GM20431 (cell line): ENCODE measurements at regions not wholly inside any gene's neighbourhood (a gene's known extent, or its start where the extent isn't known, plus 50 kb on each side); places are given as distances from the start of the nearest gene placed in this dataset.

ENCODE experiments used
- in situ Hi-C: fragments of 300-500 bp; cut with MseI, MboI; formaldehyde crosslinking; loops from one replicate; pipeline ENCODE4 v1.15.0; 2020; ENCODE audit warnings: low sequenced_read_pairs; ENCODE audit not compliant: unreplicated experiment

GRCh38 chr20:39837561-39837960, 851.5 kb downstream of the MAFB start:
- in situ Hi-C loops = no loop called here

- in situ Hi-C loops = no loop called here
Observed at GRCh38 chr20:39835130-39835842, 853.8 kb downstream of the MAFB start.

GRCh38 chr20:39830903-39831302, 858.1 kb downstream of the MAFB start:
- in situ Hi-C loops = no loop called here

- in situ Hi-C loops = no loop called here
Observed at GRCh38 chr20:39829661-39830060, 859.4 kb downstream of the MAFB start.

- in situ Hi-C loops = no loop called here
Observed at GRCh38 chr20:39829256-39829655, 859.8 kb downstream of the MAFB start.

- in situ Hi-C loops = no loop called here
Observed at GRCh38 chr20:39825950-39826349, 863.1 kb downstream of the MAFB start.

GRCh38 chr20:39825524-39825923, 863.4 kb downstream of the DHX35 start:
- in situ Hi-C loops = no loop called here

GRCh38 chr20:39823224-39823623, 861.1 kb downstream of the DHX35 start:
- in situ Hi-C loops = no loop called here

- in situ Hi-C loops = no loop called here
Observed at GRCh38 chr20:39822667-39823066, 860.5 kb downstream of the DHX35 start.

GRCh38 chr20:39813190-39813829, 851.2 kb downstream of the DHX35 start:
- in situ Hi-C loops = no loop called here

- in situ Hi-C loops = no loop called here
Observed at GRCh38 chr20:39812116-39812515, 850.0 kb downstream of the DHX35 start.

GRCh38 chr20:39810309-39810708, 848.2 kb downstream of the DHX35 start:
- in situ Hi-C loops = no loop called here

- in situ Hi-C loops = no loop called here
Observed at GRCh38 chr20:39808613-39809012, 846.5 kb downstream of the DHX35 start.

- in situ Hi-C loops = no loop called here
Observed at GRCh38 chr20:39800548-39800947, 838.4 kb downstream of the DHX35 start.

- in situ Hi-C loops = no loop called here
Observed at GRCh38 chr20:39800111-39800510, 838.0 kb downstream of the DHX35 start.

- in situ Hi-C loops = no loop called here
Observed at GRCh38 chr20:39799366-39799965, 837.3 kb downstream of the DHX35 start.

- in situ Hi-C loops = no loop called here
Observed at GRCh38 chr20:39795401-39796272, 833.5 kb downstream of the DHX35 start.

- in situ Hi-C loops = no loop called here
Observed at GRCh38 chr20:39792334-39792733, 830.2 kb downstream of the DHX35 start.

GRCh38 chr20:39789411-39789810, 827.3 kb downstream of the DHX35 start:
- in situ Hi-C loops = no loop called here

GRCh38 chr20:39785252-39785917, 823.2 kb downstream of the DHX35 start:
- in situ Hi-C loops = no loop called here
